Fibroblast of peridontal ligament (primary cell): ENCODE measurements at regions not wholly inside any gene's neighbourhood (a gene's known extent, or its start where the extent isn't known, plus 50 kb on each side); places are given as distances from the start of the nearest gene placed in this dataset.

Experiments
- DNase-seq: peaks from one replicate; pipeline ENCODE4 v3.0.0-alpha.2; 2010; ENCODE audit errors: extremely low read depth

- DNase-seq = peak; percentile 18
Observed at GRCh38 chr11:33616552-33616951, 84.1 kb downstream of the C11orf91 start.

- no peak for DNase-seq
Observed at GRCh38 chr11:33615751-33616150, 84.9 kb downstream of the C11orf91 start.

- no peak for DNase-seq
Observed at GRCh38 chr11:33613404-33613803, 87.2 kb downstream of the C11orf91 start.

GRCh38 chr11:33610903-33611302 lies 89.7 kb downstream of the C11orf91 start:
- no peak for DNase-seq

- no peak for DNase-seq
Observed at GRCh38 chr11:33608386-33608785, 92.2 kb downstream of the C11orf91 start.

- no peak for DNase-seq
Observed at GRCh38 chr11:33606762-33607161, 93.9 kb downstream of the C11orf91 start.

GRCh38 chr11:33605703-33606102 lies 94.9 kb downstream of the C11orf91 start:
- no peak for DNase-seq

GRCh38 chr11:33598426-33599069 lies 102.1 kb downstream of the C11orf91 start:
- no peak for DNase-seq

GRCh38 chr11:33594188-33594587 lies 106.4 kb downstream of the C11orf91 start:
- no peak for DNase-seq

- DNase-seq = no peak
Observed at GRCh38 chr11:33590441-33590840, 110.2 kb downstream of the C11orf91 start.

- DNase-seq = peak; percentile 3
Observed at GRCh38 chr11:33588056-33588455, 112.6 kb downstream of the C11orf91 start.

GRCh38 chr11:33585586-33586209 lies 114.9 kb downstream of the C11orf91 start:
- peak; percentile 34 for DNase-seq

GRCh38 chr11:33582636-33583325 lies 117.8 kb downstream of the C11orf91 start:
- DNase-seq = no peak

- no peak for DNase-seq
Observed at GRCh38 chr11:33579101-33579500, 121.5 kb downstream of the C11orf91 start.

GRCh38 chr11:33577204-33577603 lies 123.4 kb downstream of the C11orf91 start:
- DNase-seq = no peak

GRCh38 chr11:33575311-33575710 lies 125.3 kb downstream of the C11orf91 start:
- DNase-seq = no peak

GRCh38 chr11:33574331-33574730 lies 126.3 kb downstream of the C11orf91 start:
- no peak for DNase-seq

GRCh38 chr11:33569333-33569732 lies 131.3 kb downstream of the C11orf91 start:
- no peak for DNase-seq

GRCh38 chr11:33567004-33567403 lies 133.6 kb downstream of the C11orf91 start:
- DNase-seq = no peak

- no peak for DNase-seq
Observed at GRCh38 chr11:33564856-33565453, 135.7 kb downstream of the C11orf91 start.

- no peak for DNase-seq
Observed at GRCh38 chr11:33560729-33561128, 139.9 kb downstream of the C11orf91 start.

GRCh38 chr11:33559567-33559966 lies 141.1 kb downstream of the C11orf91 start:
- no peak for DNase-seq

- DNase-seq = no peak
Observed at GRCh38 chr11:33558097-33558496, 142.5 kb downstream of the C11orf91 start.
